ENCODE measurements at regions not wholly inside any gene's neighbourhood (a gene's known extent, or its start where the extent isn't known, plus 50 kb on each side); places are given as distances from the start of the nearest gene placed in this dataset.

GRCh38 chr6:12527339-12527738 lies 189.2 kb upstream of the PHACTR1 start:
- no peak for TF ChIP-seq CTCF (IDR thresholded peaks at IDR 0.05)
- DNase-seq (ENCODE audit: low spot score), result no peak
- Mint-ChIP-seq H3K27ac (ENCODE audit: unreplicated experiment) (no peak overlapping the region), H3K9me3 (ENCODE audit: low read depth) (peaks cover 4% of the 10 kb centered on the region), H3K36me3 (ENCODE audit: low read depth) (peaks cover 3% of the 10 kb centered on the region), H3K4me1 (ENCODE audit: low read depth) (peaks cover 1% of the 10 kb centered on the region), H3K4me3 (ENCODE audit: unreplicated experiment) (no peak overlapping the region), H3K27me3 (ENCODE audit: low read depth) (no peaks in the 10 kb centered on the region)

- no peak overlapping the region for H3K27ac Mint-ChIP-seq (ENCODE audit: unreplicated experiment)
- H3K27me3 Mint-ChIP-seq (ENCODE audit: low read depth), result no peaks in the 10 kb centered on the region
- no peak for DNase-seq (ENCODE audit: low spot score)
- H3K9me3 Mint-ChIP-seq (ENCODE audit: low read depth), result peaks cover 4% of the 10 kb centered on the region
- H3K36me3 Mint-ChIP-seq (ENCODE audit: low read depth), result peaks cover 3% of the 10 kb centered on the region
- no peak overlapping the region for H3K4me3 Mint-ChIP-seq (ENCODE audit: unreplicated experiment)
- H3K4me1 Mint-ChIP-seq (ENCODE audit: low read depth), result no peaks in the 10 kb centered on the region
- no peak for TF ChIP-seq CTCF (IDR thresholded peaks at IDR 0.05)
These were observed 188.4 kb upstream of the PHACTR1 start for GRCh38 chr6:12528136-12528535.

- Mint-ChIP-seq H3K9me3 (ENCODE audit: low read depth) (peaks cover 4% of the 10 kb centered on the region), H3K4me3 (ENCODE audit: unreplicated experiment) (no peak overlapping the region), H3K27ac (ENCODE audit: unreplicated experiment) (no peak overlapping the region), H3K36me3 (ENCODE audit: low read depth) (peaks cover 3% of the 10 kb centered on the region), H3K4me1 (ENCODE audit: low read depth) (no peaks in the 10 kb centered on the region), H3K27me3 (ENCODE audit: low read depth) (no peaks in the 10 kb centered on the region)
- DNase-seq (ENCODE audit: low spot score), result no peak
- TF ChIP-seq CTCF (IDR thresholded peaks at IDR 0.05), result no peak
These were observed 187.8 kb upstream of the PHACTR1 start for GRCh38 chr6:12528581-12529363.

GRCh38 chr6:12529364-12530019 lies 187.1 kb upstream of the PHACTR1 start:
- Mint-ChIP-seq H3K36me3 (ENCODE audit: low read depth) (peaks cover 2% of the 10 kb centered on the region), H3K9me3 (ENCODE audit: low read depth) (peaks cover 2% of the 10 kb centered on the region), H3K27me3 (ENCODE audit: low read depth) (no peaks in the 10 kb centered on the region), H3K4me1 (ENCODE audit: low read depth) (no peaks in the 10 kb centered on the region), H3K27ac (ENCODE audit: unreplicated experiment) (no peak overlapping the region), H3K4me3 (ENCODE audit: unreplicated experiment) (no peak overlapping the region)
- no peak for DNase-seq (ENCODE audit: low spot score)
- no peak for TF ChIP-seq CTCF (IDR thresholded peaks at IDR 0.05)

- Mint-ChIP-seq H3K27me3 (ENCODE audit: low read depth) (no peaks in the 10 kb centered on the region), H3K9me3 (ENCODE audit: low read depth) (no peaks in the 10 kb centered on the region), H3K36me3 (ENCODE audit: low read depth) (no peaks in the 10 kb centered on the region), H3K4me3 (ENCODE audit: unreplicated experiment) (no peak overlapping the region), H3K27ac (ENCODE audit: unreplicated experiment) (no peak overlapping the region), H3K4me1 (ENCODE audit: low read depth) (no peaks in the 10 kb centered on the region)
- no peak for DNase-seq (ENCODE audit: low spot score)
- TF ChIP-seq CTCF (IDR thresholded peaks at IDR 0.05), result no peak
These were observed 186.2 kb upstream of the PHACTR1 start for GRCh38 chr6:12530345-12530744.
